T-helper 2 cell (primary cell): ENCODE measurements at regions not wholly inside any gene's neighbourhood (a gene's known extent, or its start where the extent isn't known, plus 50 kb on each side); places are given as distances from the start of the nearest gene placed in this dataset.
"Not testable (repeated sequence)": the region's sequence is repeated elsewhere in the genome, so short reads cannot be mapped to it uniquely, and the experiment has no call there.

ENCODE experiments used
- DNase-seq, 5 experiments: peaks; one replicate each; pipeline versions ENCODE4 v3.0.0 to v3.0.0-alpha.2; 2012 to 2022

DNA sequence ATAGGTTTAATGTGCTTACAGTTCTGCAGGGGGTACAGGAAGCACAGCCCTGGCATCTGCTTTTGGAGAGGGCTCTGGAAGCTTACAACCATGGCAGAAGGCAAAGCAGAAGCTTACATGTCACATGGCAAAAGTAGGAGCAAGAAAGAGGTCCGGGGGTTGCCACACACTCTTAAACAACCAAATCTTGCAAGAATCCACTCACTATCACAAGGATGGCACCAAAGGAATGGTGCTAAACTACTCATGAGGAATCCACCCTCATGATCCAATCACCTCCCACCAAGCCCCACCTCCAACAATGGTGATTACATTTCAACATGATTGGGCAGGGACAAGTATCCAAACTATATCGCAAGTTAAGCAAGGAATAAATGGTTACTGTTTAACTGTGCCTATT is 255.8 kb upstream of the AVPR1A start:
- no peak for DNase-seq

DNA sequence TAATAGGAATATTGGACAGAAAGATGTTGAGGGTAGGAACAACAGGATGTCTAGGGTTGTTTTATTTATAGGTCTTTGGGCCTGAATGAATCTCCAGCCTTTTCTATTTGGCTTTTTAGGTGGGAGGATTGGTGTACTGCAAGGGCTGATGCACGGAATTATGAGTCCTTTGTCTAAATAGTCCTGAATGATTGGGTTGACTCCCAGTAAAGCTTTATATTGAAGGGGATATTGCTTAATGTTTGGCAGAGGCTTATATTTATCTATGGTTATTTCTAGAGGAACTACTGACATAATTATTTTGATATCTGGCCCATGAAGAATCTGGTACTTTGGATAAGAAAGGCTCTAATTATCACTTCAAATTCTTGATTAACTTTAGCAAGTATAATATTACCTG is 253.6 kb upstream of the AVPR1A start:
- no peak for DNase-seq

DNA sequence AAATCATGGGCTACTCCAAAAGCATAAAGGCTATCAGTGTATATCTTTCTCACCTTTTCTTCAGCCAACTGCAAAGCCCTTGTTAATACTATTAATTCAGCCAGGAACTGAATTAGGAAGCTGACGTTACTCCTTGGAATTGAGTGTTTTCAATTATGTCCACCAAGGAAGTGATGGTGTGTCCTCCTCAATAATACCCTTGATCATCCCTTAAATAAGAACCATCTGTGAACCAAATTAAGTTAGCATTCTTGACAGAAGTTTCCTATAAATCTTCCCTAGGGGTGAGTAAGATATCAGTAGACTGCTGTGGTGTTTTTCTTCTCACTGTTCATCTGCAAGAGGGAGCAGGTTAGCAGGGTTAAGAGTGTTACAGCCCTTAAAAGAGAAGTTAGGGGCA is 252.3 kb upstream of the AVPR1A start:
- DNase-seq, result no peak

DNA sequence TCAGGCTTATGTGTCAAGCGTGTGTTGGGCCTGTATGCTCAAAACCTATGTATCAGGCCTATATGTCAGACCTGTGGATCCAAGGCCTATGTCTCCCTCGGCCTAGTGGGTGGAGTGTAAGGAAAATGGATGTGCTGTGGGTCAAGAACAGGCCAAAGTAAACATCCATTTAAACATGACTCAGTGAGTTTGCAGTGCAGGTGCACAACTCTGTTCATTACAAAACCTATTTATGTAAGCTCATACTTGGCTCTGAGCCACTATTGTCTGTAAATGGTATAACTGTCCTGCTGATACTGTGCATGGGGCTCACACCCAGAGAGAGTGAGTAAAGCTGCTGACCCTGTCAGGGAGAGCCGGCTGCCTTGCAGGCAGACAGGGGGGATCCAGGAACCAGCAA is 249.7 kb upstream of the AVPR1A start:
- DNase-seq, result no peak

DNA sequence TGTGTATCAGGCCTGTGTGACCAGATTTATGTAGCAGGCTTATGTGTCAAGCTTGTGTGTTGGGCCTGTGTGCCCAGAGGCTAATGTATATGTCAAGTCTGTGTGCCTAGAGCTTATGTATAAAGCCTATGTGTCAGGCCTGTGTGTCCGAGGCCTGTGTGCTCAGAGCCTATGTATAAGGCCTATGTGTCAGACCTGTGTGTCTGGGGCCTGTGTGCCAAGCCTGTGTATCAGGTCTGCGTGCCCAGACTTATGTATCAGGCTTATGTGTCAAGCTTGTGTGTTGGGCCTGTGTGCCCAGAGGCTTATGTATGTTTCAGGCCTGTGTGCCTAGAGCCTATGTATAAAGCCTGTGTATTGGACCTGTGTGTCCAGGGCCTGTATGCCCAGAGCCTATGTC is 249.3 kb upstream of the AVPR1A start:
- no peak for DNase-seq

DNA sequence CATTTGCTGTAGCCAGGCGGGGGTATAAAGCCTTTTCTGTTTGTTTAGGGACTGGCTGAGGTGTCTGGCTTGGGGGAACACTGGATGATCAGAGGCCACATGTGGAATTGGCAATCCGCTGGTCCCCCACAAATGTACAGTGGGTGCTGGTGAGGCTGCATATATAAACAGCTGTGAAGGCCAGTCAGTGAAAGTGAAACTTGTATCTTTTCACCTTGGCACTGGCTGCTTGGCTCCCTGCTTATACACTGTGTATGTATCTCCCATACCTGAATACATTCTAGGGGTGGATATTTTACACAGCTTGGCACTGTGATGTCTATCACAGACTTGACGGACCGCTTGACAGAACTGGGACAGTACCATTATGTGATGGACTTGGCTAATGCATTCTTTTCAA is 246.8 kb upstream of the AVPR1A start:
- no peak for DNase-seq

DNA sequence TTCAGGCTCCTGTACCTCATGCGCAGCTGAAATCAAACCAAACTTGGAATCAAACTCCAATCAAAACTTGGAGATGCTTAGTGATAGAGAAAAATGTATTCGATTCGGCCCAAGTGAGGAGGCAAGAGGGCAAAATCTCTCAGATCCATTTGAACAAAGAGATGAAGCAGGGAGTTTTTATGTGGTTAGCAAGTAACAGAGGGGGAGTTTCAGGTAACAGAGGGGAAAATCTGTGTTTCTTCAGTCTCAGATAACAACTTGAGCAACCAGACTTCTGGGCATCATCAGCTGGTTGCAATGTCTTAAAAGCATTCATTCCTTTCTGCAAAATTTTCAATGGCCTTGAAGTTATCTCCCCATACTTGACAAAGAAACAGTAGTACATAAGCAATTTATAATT is 245.1 kb upstream of the AVPR1A start:
- DNase-seq, result no peak

DNA sequence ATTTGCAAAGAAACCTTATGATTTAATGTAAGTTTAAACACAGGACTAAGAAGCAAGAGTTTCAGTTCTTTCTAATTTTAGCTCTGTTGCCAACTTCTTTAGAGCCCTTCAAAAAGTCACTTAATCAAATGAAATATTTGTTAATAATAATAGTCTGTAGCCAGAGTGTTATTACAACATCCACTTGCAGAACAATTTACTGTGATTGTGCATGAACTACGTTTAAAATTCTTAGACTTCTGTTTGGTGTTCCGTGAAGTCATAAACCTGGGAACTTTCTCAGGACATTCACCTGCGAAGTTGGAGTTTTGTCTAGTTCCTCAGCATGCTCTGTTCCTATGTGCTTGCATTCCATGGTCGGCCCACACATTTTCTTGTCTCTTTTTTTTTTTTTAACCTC is 244.0 kb upstream of the AVPR1A start:
- DNase-seq, result no peak

DNA sequence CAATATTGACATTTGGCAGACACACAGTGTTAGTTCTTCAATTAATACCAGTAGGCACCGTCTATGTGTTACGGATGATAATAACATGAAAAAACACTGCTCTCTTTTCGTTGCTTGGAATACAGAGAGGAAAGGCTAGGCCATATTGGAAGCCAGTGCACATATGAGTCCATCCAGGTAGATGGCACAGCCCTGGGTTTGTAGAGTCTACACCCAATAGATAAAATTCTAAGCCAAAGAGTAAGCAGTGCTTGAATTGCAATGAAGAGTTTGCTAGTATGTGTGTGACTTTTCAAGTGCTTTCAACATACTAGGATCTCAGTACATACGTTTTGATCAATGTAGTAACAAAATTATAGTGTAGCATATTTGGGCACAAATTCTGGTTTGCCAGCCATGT is 243.3 kb upstream of the AVPR1A start:
- no peak for DNase-seq

DNA sequence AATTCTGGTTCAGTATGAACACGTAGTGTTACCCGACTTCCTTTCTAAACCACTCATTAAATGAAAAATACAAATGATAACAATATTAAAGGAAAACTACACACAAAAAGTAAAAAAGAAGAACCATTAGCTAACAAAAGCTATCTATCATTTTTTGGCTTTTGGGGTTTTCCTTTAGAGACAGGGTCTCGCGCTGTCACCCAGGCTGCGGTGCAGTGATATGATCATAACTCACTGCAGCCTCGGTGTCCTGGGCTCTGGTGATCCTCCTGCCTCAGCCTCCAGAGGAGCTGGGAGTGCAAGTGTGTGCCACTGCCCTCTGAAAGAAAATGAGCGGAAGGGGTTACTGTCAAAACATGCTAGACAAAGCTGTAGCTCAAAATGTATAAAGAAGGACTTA is 238.2 kb upstream of the AVPR1A start:
- DNase-seq, result no peak

DNA sequence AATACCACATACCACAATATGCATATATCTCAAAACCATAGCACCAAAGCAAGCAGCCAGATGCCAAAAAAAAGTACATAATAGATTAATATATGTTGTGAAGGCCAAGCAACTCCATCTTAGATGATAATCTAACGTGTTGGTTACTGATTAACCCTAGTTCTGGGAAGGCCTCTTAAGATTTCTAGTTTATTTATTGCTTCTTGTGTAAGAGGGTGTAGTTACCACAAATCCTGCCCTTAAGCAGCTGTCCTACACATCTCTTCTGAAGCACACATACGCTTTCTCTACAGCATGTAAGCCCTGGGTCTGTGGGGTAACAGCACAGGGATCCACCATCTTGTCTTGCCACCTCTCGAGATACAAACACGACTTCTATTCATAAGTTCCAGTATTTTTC is 236.8 kb upstream of the AVPR1A start:
- no peak for DNase-seq

DNA sequence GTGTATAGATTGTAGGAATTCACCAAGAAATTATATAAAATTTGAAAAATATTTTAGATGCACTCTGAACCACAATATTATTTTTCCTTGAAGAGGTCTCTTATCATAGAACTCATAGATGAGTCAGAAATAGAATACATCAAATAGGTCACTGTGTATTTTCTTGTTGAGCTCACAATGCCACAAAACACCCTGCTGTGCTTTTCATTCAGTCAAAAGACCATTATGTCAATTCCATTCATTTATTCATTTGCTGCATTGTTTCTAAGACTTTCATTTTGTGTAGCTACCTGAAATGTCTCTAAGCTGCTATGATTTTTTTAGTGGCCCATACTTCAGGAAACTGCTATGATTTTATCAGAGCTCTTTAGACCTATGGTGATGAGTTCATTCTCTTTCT is 231.9 kb upstream of the AVPR1A start:
- DNase-seq, result no peak

DNA sequence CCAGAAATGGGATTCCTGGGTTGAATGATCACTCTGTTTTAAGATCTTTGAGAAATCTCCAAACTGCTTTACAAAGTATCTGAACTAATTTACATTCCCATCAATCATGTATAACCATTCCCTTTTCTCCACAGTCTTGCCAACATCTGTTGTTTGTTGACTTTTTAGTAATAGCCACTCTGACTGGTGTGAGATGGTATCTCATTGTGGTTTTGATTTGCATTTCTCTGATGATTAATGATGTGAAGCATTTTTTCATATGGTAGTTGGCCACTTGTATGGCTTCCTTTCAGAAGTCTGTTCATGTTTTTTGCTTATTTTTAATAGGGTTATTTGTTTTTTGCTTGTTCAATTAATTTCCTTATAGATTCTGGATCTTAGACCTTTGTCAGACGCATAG is 211.8 kb upstream of the AVPR1A start:
- no peak for DNase-seq

DNA sequence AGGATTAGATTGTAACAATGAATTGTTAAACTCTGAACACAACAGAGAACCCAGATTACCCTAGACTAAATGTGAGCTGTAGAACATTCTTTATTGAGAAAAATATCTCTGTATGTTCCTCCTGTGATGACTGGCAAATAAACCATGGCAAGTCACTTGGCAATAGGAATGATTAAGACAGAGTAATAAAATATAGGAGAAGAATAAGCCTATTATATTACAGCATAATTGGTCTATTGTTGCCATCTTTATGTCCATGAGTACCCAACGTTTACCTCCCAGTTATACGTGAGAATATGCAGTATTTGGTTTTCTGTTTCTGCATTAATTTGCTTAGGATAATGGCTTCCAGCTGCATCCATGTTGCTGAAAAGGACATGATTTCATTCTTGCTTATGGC is 211.2 kb upstream of the AVPR1A start:
- no peak for DNase-seq

DNA sequence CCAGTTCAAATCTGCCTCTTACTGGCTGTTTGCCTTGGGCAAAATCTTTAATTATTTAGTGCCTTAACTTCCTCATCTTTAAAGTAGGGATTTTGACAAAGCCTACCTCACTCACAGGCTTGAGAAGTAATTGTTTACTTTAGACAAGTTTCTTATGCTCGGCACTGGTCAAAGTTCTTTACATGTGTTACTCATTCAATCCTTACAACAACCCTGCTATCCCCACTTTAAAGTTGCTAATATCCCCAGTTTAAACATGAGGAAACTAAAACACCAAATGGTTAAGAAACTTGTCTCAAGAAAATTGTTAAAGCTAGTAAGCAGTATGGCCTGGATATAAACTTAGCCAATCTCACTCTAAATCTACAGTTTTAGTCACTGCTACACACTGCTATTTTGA is 204.0 kb upstream of the AVPR1A start:
- DNase-seq, result no peak

DNA sequence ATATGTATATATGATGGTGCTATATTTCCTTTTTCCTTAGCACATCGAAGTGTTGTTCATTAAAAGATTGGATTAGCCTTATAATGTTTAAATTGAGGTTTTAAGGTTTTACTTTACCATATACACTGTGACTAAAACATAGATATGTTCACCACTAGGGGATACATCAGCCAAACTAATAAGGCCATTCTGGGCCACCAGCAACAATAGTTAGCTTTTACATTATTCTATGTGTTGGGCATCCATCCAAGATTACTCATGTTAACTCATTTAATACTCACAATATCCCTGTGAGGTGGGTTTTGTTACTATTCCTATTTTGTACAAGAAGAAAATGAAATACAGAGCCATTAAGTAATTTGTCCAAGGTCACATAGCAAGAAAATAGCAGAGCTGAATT is 202.6 kb upstream of the AVPR1A start:
- no peak for DNase-seq

DNA sequence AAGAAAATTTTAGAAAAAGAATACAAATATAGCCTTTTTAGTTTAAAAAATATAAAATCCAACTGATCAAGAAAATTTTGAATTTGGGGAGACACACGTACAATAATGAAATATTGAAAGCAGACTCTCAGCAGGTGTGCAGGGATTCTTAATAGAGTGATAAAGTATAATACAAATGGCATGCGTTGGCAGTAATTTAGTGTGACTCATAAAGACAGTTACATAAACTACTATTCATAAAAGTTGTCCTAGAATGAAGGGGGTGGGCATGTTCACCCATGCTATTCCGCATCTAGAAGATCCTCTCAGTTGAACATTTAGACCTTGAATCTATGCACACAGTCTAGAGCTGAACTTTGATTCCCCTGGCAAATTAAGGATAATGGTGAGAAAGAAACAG is 200.4 kb upstream of the AVPR1A start:
- no peak for DNase-seq

DNA sequence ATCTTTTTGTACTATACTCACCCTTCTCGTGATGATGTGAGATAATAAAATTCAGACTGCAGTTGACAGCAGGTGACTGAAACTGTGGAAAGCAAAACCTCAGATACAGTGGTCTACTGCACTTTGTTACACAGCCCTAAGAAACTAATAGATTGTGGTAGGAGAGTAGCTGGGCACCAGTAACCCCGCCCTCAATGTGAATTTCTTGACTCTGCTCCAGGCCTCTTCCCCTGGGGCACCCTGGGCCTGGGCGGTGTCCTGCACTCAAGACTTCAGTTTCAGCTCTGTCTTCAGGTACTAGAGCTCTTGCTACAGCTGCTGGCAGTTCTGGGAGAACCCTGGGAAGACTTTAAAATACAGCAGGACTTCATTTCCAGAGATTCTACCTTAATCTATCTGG is 197.6 kb upstream of the AVPR1A start:
- no peak for DNase-seq

DNA sequence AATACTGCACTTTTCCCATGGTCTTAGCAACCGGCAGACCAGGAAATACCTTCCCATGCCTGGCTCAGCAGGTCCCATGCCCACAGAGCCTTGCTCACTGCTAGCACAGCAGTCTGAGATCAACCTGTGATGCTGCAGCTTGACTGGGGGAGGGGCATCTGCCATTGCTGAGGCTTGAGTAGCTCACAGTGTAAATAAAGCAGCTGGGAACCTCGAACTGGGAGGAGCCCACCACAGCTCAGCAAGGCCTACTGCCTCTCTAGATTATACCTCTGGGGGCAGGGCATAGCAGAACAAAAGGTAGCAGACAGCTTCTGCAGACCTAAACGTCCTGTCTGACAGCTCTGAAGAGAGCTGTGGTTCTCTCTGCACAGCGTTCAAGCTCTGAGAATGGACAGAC is 186.2 kb upstream of the AVPR1A start:
- DNase-seq, result not testable (repeated sequence)

DNA sequence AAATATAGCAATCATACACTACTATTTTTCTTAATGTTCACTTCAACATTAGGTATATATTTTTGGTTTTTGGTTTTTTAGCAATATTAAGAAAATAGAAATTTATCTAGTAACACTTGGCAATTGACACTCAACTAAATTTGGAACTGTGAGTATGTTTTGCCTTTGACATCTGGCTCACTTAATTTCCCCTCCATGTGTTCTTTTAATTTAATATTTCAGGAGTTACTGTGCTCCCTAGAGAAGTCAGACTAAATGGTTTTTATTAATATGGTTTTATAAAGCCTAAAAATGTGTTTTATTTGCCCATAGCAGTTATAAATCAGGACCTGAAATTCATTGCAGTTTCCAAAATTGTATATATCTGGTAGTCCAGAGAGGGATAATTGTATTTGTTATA is 175.3 kb upstream of the AVPR1A start:
- DNase-seq, result no peak

DNA sequence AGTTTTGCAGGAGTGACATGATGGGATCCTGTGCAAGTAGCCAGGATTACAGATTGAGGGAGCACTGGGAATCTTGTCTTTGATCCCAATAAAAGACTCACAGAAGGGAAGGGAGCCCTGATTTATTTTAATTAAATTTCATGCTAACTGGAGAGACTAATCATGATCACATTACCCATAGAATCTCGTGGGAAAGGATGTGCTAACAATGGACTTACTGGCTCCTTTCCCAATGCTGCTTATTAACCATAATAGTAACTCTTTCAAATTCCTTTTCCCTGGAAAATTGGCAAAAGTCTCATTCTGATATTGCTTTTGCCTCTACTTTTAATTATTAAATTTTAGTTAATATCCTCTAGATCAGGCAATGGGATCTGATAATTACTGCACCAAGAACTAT is 174.8 kb upstream of the AVPR1A start:
- no peak for DNase-seq

DNA sequence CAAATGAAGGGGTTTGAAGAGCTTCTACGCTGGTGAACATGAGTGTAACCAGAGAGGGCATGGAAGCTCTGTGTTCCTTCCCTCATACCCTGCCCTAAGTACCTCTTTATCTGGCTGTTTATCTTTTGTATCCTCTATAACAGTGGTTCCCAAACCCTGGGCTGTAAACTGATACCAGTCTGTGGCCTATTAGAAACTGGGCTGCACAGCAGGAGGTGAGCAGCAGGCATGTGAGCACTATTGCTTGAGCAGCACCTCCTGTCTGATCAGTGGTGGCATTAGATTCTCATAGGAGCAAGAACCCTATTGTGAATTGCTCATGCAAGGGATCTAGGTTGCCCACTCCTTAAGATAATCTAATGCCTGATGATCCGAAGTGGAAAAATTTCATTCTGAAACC is 172.9 kb upstream of the AVPR1A start:
- no peak for DNase-seq

DNA sequence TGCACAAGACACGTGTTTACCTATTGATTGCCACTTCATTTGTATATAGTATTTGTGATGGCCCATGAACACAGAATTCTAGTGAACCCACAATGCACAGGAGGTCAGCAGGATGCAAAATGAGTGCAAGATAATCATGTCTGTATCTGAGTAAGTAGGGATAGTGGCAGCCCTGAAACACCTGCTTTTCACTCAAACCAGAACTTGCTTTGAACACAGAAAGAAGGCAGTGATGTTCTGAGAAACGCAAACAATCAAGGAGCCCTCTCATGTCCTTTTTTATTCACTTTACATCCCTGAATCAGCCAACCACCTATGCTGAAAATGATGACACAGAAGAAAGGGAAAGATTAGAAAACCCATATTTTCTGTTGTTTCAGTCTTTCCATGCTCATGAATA is 170.4 kb upstream of the AVPR1A start:
- DNase-seq, result no peak

DNA sequence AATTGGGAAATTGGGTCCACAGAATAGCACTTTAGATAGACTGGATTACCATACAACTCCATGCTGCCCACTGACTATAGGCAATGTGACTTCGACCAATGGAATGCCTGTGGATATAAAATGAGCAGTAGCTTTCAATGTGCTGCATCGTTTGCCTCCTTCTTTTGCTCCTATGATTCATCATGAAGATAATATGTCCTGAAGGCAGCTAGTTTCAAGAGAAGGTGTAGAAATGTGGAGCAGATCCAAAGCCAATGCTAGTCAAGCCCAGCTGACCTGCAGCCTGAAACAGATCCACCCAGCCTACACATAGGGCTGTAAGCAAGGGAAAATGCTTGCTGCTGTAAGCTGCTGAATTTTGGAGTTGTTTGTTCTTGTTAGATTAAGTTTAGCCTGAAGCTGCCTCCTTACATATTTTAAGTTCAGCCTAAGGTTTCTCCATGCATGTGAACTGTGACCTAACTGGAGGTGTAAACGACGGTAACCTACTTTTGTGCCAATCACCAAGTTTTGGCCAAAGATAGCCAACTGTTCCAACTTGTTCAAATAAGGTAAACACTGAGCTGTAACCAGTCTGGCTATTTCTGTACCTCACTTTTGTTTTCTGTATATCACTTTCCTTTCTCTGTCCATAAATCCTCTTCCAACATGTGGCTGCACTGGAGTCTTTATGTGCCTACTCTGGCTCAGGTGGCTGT is 169.1 kb upstream of the AVPR1A start:
- DNase-seq, result no peak

DNA sequence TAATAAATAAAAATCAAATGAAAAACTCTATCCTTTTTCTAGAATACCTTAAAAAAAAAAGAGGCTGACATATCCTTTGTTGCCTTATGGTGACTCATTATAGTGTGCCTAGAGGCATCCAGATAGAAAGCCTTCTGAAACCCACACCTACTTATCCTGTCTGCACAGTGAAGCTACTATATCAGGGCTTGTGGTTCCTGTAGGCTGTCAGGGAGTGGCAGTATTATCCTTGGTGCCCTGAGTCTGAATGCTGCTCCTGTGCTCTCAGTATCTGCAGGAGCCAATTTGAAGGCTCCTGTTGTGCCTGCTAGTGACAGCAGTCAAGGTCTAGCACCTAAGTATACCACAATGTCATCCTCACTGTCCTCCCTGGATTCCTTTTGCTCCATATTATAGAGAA is 168.4 kb upstream of the AVPR1A start:
- no peak for DNase-seq

DNA sequence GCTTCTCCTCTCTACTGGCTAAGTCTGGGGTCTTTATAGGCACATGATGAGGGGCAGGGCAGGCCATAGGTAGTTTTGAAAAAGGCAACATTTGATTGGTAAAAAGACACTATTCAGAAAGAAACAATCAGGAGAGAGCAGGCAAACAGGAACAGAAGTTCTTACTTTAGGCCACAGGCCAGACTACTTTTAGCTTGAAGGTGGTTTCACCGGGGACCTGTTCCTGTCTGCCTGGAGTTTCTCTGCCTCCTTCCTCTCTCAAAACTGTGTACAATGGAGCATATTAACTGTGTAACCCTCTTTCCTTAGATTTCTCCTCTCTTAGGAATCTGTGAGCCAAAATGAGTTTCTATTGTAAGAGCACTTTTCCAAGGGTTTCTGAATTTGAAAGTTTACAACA is 167.9 kb upstream of the AVPR1A start:
- DNase-seq, result no peak
